ENCODE measurements at regions not wholly inside any gene's neighbourhood (a gene's known extent, or its start where the extent isn't known, plus 50 kb on each side); places are given as distances from the start of the nearest gene placed in this dataset.

- H3F3A ChIP-seq (ENCODE audit: insufficient read depth, low read length, poor library complexity, severe bottlenecking) = peaks cover 3% of the 10 kb centered on the region
- H3K9ac ChIP-seq (ENCODE audit: low read length) = no peak overlapping the region
- H3K4me2 ChIP-seq (ENCODE audit: low read length) = peak overlapping the region; percentile 42
- peak overlapping the region; percentile 15 for H3K4me3 ChIP-seq (ENCODE audit: low read length)
- H3K9me3 ChIP-seq (ENCODE audit: low read length) = no peaks in the 10 kb centered on the region
- H2AFZ ChIP-seq (ENCODE audit: low read depth, low read length) = no peak overlapping the region
- no peaks in the 10 kb centered on the region for H3K9me2 ChIP-seq (ENCODE audit: insufficient read depth, low read length)
- H3K27ac ChIP-seq (ENCODE audit: low read length) = peak overlapping the region; percentile 42
- TF ChIP-seq RAD21 (conservative IDR thresholded peaks at IDR 0.05) (no peak), CTCF (IDR thresholded peaks at IDR 0.05; ENCODE audit: poor library complexity, severe bottlenecking) (no peak), SMC3 (conservative IDR thresholded peaks at IDR 0.05; ENCODE audit: poor library complexity) (peak; percentile 35), REST (IDR thresholded peaks at IDR 0.05; ENCODE audit: borderline replicate concordance) (no peak), POLR2AphosphoS5 (IDR thresholded peaks at IDR 0.05) (peak; percentile 93), EZH2 (IDR thresholded peaks at IDR 0.05; ENCODE audit: borderline replicate concordance, insufficient read depth, low read length, poor library complexity, severe bottlenecking) (no peak), EP300 (conservative IDR thresholded peaks at IDR 0.05; ENCODE audit: poor library complexity, severe bottlenecking) (peak; percentile 99), TAF1 (IDR thresholded peaks at IDR 0.05; ENCODE audit: low read depth) (no peak), MXI1 (conservative IDR thresholded peaks at IDR 0.05; ENCODE audit: poor library complexity, severe bottlenecking) (no peak)
- H4K20me1 ChIP-seq (ENCODE audit: insufficient read depth) = no peaks in the 10 kb centered on the region
- no peaks in the 10 kb centered on the region for H3K36me3 ChIP-seq (ENCODE audit: insufficient read depth, low read length)
- H3K79me2 ChIP-seq (replicated peaks; ENCODE audit: insufficient read depth, low read length) = no peaks in the 10 kb centered on the region
- no peaks in the 10 kb centered on the region for H3K27me3 ChIP-seq (ENCODE audit: insufficient read depth, low read depth, low read length)
Observed at GRCh38 chr5:86411596-86411995, 206.1 kb upstream of the COX7C start.

GRCh38 chr5:86427158-86427557 is 190.6 kb upstream of the COX7C start:
- no peak for TF ChIP-seq POLR2AphosphoS5 (IDR thresholded peaks at IDR 0.05)
- no peak for TF ChIP-seq MXI1 (conservative IDR thresholded peaks at IDR 0.05; ENCODE audit: poor library complexity, severe bottlenecking)
- Histone ChIP-seq H3K36me3 (ENCODE audit: insufficient read depth, low read length) (no peaks in the 10 kb centered on the region), H3K4me3 (ENCODE audit: low read length) (no peak overlapping the region), H3K9me3 (ENCODE audit: low read length) (no peaks in the 10 kb centered on the region), H3K9me2 (ENCODE audit: insufficient read depth, low read length) (no peaks in the 10 kb centered on the region), H3K9ac (ENCODE audit: low read length) (no peak overlapping the region), H2AFZ (ENCODE audit: low read depth, low read length) (no peak overlapping the region), H3K4me2 (ENCODE audit: low read length) (no peak overlapping the region), H3F3A (ENCODE audit: insufficient read depth, low read length, poor library complexity, severe bottlenecking) (no peaks in the 10 kb centered on the region), H3K79me2 (replicated peaks; ENCODE audit: insufficient read depth, low read length) (no peaks in the 10 kb centered on the region), H4K20me1 (ENCODE audit: insufficient read depth) (no peaks in the 10 kb centered on the region), H3K27me3 (ENCODE audit: insufficient read depth, low read depth, low read length) (no peaks in the 10 kb centered on the region), H3K27ac (ENCODE audit: low read length) (no peak overlapping the region)

All from neural cell (in vitro differentiated cells).